HG02623 (cell line): ENCODE measurements at regions not wholly inside any gene's neighbourhood (a gene's known extent, or its start where the extent isn't known, plus 50 kb on each side); places are given as distances from the start of the nearest gene placed in this dataset.
"Not testable (repeated sequence)": the region's sequence is repeated elsewhere in the genome, so short reads cannot be mapped to it uniquely, and the experiment has no call there.

ENCODE experiments used
- ATAC-seq: cut with Tn5 transposase; IDR thresholded peaks from one replicate; pipeline ENCODE4 v1.9.1; 2021; ENCODE audit warnings: moderate library complexity; ENCODE audit not compliant: unreplicated experiment

DNA sequence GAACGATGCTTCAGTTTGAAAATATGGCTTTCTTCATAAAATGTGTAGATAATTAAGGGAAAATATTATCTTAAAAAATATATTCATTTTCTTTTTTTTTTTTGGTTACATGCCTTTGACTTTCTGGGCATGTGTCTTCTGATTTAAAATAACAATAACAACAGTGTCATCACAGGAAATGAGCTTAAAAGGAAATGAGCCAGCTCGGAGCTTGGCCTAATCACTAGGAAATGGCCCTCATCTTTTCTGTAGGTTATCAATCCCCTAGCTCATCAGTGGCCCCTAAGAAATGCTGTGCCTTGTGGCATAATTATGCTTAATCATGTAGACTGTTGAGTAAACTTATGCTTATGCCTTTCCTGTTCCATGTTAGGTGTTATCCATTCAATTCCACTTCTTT is 141.8 kb upstream of the FHL2 start:
- ATAC-seq, result no peak

DNA sequence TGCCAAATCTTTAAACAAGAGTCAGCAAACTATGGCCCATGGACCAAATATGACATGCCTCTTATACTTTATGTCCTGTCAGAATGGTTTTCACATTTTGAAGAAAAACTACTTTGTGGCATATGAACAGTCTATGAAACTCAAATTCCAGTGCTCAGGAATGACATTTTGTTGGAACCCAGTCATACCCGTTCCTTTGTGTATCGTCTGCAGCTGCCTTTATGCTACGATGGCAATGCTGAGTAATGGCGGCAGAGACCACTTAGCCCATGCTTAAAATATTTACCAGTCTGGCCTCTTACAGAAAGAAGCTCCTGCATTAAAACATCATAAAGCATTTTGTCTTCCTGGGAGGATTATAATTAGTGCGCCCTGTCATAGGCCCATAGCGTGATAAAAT is 140.5 kb upstream of the FHL2 start:
- ATAC-seq, result no peak

DNA sequence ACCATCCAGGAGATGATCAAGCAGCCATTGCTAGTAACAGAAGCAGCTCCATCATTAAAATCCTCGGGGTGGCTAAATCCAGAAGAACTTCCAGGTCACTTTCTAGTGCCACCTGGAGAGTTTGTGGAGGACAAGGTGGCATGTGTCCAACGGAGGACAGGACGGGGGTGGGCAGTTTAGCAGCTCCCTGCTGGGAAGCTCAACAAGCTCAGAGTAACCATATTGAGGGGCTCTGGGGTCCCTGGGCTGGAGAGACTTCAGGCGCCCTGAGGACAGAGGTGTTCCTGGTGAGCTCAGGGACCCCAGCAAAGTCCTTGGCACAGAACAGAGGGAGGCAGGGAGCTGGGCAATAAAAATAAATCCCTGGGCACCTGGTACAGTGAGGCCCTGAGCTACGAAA is 140.0 kb upstream of the FHL2 start:
- ATAC-seq, result no peak

DNA sequence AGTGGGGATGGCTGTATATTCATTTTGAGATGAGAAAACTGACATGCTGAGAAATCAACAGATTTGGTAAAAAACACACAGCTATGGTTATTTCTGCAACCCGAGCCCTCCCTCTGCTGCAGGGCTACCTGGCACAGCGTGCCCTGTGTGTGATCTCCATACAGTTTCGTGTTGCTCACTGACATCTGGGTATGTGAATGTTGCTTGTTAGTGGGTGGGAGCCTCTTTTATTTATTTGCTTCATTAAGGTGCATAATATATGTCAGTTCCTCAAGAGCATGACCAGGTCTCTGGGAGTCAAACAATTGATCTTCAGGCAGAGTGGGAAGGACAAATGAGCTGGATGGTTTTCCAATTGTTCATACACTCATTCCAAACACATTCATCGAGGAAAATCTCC is 139.1 kb upstream of the FHL2 start:
- no peak for ATAC-seq

DNA sequence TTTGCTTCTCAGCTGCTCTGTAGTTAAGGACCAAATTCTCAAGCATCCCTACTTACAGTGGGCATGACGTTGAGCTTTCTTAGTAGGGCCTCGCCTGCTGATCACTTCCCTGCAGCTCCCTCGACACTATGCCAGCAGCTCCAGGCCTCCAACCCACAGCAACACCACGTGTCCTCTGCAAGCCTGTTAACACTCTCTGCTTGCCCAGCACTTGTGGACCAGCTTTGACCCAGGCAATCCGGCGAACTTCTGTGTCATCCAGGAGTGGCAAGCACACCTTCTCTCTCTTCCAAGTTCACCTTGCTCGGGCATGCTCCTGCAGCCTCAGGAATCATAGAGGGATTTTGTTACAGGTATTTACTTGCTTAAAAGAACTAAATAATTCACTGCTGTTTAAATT is 138.6 kb upstream of the FHL2 start:
- ATAC-seq, result no peak

DNA sequence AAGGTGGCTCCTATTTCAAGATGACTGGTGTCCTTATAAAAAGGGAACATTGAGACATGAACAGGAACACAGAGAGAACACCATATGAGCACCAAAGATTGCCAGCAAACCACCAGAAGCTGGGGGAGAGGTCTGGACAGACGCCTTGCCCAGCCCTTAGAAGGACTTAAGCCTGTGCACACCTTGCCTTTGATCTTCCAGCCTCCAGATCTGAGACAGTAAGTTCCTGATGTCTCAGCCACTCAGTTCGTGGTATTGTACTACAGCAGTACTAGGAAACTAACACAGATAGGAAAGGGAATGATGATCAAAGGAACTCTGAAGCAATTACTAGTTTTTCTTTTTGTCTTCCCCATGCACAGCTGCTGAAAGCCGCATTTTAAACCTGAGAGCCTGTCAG is 137.3 kb upstream of the FHL2 start:
- no peak for ATAC-seq

DNA sequence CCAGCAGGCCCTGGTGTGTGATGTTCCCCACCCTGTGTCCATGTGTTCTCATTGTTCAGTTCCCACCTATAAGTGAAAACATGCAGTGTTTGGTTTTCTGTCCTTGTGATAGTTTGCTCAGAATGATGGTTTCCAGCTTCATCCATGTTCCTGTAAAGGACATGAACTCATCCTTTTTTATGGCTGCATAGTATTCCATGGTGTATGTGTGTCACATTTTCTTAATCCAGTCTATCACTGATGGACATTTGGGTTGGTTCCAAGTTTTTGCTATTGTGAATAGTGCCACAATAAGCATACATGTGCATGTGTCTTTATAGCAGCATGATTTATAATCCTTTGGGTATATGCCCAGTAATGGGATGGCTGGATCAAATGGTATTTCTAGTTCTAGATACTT is 130.4 kb upstream of the FHL2 start:
- not testable (repeated sequence) for ATAC-seq

DNA sequence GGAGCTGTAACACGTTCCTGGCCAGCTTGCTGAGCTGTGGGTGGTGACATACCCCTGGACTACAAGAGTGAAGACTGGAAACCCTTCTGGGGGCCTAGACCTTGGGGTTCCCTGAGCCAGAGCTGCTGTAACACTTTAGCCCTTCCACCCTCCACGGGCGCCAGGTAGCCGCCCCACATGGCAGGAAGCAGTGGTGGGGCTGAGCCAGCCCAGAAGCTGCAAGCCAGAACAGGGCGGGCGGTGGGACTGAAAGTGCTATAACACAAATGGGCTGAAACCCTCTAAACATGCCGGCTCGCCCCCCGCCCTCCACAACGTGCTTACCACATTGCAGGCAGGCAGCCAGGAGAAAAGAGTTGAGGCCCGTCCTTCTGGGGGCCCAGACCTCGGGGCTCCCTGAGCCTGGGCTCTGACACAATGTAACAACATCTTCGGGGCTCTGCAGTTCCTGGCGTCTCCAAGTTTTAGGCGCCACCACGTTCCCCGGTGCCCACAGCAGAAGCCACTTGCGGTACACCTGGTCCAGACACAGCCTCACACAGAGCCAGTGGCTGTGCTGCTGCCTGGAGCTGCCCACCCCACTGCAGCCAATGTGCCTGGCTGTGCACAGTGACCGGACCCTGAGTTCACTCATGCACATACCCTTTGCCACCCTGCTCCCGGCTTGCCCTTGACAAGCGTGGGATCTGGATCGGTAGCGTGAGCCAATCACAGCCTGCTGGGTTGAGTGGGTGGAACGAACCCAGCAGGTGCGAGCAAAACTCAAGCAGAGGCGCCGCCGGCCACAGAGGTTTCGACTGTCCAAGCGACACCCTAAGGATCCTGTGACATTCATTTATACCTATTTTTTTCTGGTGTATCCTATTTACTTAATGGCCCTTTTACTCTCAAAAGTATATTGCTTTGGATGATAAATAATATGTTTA is 127.4 kb upstream of the FHL2 start:
- no peak for ATAC-seq

DNA sequence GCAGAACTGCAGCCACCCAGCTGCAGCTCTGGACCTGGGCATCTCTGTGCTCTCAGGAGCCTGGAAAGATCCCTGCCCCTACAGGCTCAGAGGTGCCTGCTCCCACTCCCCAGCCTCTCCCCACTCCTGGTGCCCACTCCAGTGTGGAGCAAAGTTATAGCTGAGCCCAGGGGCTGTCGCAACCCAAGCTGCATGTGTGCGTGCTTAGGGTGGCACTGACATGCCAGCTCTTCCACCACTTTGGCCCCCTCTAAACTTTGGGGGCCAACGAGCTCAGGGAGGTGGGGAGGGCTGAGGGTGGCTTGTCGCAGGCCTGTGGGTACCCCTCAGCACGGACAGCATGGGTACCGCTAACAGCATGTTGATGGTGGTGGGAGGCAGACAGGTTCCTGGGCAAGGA is 126.3 kb upstream of the FHL2 start:
- ATAC-seq, result no peak

DNA sequence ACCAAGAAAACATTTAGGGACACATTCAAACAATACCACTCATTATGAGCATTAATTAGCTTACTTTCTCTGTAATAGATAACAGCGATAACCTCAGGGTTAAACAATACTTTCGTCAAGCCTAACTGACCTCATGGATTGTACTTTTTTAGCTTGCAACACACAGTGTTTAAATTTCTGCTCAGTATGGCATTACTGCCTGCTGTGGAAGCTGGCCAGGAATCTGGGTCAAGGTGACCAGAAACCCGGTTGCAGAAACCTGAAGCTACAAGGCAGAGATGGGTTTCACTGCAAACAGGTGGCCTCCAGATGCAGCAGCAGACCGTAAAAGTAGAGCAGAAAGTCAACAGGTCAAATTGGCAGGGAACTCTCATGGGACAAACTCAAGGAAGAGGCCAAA is 123.8 kb upstream of the FHL2 start:
- no peak for ATAC-seq

DNA sequence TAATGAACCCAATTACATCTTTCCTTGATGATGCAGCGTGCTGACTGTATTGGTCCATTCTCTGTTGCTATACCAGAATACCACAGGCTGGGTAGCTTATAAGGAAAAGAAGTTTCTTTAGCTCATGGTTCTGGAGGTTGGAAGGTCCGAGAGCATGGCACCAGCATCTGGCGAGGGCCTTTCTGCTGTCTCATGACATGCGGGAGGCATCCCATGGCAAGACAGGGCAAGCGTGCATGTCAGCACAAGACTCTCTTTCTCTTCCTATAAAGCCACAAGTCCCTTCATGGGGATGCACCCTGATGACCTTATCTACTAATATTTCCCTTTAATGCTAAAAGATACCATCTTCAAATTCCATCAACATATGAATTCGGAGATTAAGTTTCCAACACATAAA is 122.8 kb upstream of the FHL2 start:
- no peak for ATAC-seq

DNA sequence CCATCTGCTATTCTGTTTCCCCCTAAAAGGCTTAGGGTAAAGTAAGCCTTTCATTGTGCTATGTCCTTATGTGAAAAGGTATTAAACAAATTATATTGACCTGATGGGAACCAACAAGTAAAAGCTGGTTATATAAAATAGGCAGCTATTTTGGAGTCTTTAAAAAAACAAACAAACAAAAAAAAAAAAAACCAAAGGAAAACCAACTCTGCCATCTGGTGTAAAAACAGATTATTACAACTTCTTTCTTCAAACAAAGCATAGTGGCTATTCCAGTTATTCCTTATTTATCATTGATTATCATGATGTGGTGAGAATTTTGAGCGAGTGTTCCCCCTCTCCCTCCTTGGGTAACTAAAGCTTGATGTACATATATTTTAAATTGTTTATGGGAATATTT is 122.3 kb upstream of the FHL2 start:
- no peak for ATAC-seq

DNA sequence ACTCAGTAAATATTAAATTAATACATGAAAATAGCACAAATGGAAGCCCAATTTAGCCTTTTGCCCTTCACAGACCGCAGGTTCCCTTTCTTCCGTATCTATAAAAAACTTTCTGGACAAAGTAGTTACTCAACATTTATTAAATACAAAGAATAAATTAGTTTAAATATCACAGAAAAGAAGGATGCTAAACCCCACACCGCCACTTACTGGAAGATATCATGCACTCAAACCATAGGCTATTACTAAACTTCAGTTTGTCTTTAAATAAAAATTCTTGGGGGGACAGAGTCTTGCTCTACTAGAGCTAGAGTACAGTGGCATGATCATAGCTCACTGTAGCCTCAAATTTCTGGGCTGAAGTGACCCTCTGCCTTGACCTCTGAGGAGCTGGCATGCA is 120.7 kb upstream of the FHL2 start:
- no peak for ATAC-seq

DNA sequence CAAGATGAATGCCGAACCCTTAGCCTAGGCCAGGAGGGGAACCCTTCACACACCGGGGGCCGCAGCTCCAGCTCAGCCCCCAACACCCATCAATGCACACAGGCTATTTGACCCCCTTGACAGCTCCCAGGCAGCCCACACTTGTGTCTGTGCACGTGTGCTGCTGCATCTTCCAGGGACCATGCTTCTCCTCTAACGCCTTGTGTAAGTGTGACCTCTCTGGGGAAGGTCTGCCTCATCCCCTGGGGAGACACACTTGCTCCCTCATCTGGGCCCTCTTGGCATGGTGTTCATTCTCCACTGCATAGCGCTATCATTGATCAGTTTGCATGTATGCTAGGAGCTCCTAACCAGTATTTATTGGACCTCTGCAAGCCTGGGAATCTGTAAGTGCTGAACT is 120.0 kb upstream of the FHL2 start:
- ATAC-seq, result no peak

DNA sequence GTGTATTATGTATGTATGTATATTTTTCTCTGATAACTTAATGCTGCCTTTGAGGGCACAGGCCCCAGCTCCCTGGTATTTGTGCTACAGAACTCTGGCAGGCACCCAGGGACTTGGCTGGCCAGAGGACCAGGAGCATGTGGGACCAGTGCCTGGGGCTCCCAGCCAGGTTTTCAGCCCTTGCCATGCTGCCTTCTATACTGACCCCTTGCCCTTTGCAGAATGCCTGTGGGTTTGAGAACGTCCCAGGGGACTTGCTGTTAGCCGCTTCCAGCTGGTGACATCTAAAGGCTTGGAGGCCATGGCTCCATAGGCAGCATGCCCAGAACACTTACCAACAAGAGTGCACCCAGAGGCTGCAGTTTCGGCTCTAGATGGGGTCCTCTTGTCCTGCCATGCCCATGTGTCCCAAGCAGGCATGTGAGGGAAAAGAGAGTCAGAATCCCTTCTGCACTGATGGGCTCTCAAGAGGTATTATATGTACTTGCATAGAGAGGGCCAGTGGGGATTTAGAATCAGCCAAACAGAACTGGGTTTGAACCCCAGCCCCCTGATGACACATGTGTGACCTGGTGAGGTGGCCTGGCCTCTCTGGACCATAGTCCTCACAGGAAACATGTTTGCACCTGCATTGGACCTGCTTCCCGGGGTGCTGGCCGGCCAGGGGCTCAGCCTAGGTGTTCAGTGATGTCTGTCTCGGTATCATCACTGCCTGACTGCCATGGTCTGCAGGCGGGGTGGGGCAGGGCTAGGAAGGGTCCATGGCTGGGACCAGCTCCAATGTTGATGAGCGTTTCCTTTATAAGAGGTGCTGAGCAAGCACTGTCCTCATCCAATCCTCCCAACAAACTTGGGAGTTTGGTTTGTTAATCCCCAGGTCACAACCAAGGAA is 119.2 kb upstream of the FHL2 start:
- no peak for ATAC-seq

DNA sequence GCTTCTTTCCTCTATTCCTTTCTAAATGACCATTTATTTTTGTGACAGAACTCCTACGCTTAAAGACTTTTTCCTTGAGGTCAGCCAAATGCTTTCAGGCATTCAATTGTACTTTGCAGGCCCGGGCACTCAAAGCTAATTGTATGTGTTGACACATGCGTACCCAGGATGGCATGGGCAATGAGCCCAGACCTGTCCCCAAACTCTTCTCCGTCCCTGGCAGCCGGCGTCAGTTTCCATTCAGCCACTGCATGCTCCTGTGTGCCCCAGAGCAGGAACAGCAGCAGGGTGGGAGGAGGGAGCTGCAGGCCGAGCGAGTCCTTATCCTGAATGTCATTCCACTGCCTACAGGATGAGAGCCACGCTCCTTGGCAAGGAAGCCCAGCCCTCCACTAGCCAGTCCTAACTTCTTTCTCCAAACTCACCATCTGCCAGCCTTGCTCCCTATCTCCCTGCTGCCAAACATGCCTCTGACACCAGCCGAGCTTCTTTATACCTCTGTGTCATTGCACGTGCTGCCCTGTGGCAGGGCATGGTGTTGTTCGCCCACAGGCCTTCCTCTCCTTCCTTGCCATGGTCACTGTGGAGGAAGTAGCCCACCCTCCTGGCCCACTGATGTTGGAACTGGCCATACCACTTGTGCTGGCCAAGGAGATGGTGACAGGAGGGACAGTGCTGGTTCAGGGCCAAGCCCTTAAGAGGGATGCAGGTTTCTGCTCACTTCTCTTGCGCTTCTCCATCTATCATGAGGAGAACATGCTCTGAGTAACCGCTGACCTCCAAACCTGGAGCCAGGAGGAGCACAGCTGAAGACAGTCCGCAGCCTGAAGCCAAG is 116.9 kb upstream of the FHL2 start:
- no peak for ATAC-seq

DNA sequence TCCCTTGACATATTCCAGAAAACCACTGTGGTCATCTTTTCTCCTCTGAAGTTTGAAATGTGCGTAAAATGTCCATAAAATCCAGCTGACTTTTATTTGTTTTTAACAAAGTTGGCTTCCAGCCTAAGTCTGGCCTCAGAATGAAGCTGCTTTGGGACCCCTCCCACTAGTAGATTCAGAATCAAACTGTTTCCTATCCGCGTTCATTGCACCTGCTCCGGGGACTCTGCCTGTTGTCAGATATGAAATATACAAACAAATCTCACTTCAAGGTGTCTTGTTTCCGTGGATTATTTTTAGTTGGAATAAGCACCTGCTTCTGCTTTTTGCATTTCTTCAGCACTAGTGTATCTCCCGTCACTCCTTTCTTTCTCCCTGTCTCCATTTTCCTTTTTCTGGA is 115.7 kb upstream of the FHL2 start:
- no peak for ATAC-seq

DNA sequence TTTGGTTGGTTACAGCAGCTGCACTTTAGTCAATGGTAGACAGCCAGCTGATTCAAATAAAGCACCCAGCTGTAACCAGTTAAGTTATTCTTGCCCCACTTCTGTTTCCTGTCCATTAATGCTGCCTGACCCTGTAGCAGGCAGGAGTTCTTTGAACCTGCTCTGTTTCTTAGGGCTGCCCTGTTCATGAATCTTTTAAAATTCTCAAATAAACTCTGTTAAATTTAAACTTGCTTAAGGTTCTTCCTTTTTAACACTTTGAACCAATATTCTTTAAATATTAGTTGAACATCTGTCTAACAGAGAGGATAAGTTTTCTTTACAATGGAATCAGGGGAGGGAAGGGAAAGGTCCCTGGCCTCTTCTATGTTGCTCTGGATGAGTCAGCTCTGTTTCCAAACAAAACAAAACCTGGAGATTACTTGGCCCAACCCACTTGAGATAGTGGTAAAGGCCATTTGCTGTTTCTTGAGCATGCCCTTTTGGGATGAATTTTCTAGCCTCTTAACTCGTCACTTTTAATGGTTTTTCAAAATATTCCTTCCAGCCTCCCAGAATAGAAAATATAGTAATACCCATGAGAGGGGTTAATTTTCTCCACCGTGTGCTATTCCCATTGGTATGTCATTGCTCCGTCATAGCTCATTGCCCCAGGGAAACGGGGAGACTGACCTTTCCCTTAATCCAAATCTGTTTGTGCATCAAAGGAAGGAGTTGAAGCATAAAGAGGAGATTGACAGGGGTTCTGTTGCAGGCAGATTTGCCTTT is 112.1 kb upstream of the FHL2 start:
- ATAC-seq, result no peak

DNA sequence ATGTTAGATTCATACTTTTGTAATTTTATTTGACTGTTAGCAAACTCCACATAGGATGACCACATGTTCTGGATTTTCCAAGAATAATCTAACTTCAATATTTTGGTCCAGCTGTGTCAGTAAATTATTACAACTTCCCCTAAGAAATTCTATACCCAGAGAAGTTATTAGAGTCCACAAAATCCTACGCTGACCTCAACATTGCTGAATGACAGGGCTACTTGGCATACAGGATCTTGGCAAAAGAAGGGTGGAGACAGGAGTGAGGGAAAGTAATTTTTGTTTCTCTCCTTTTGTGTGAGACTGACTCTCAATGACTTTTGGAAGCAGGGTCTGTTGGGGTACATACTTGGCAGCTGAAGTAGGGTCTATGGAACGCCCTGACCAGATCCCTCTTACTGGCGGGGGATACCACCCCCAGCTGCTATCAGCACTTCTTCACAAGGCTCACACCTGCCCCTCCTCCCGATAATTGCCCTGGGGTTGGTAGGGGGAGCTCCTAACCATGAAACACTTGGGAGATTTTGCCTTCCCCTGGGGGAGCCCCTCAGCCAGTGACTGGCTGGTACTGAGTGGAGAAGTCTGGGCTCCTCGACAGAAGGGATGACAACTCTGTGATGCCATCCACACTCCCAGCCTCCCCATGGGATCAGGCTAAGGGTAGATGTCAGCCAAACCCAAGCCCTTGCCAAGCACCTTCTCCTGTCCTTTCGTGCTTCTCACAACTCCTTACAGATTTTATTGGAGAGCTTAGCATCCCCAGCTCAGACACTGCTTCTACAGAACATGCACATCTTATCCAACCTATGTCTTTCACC is 110.6 kb upstream of the FHL2 start:
- no peak for ATAC-seq

DNA sequence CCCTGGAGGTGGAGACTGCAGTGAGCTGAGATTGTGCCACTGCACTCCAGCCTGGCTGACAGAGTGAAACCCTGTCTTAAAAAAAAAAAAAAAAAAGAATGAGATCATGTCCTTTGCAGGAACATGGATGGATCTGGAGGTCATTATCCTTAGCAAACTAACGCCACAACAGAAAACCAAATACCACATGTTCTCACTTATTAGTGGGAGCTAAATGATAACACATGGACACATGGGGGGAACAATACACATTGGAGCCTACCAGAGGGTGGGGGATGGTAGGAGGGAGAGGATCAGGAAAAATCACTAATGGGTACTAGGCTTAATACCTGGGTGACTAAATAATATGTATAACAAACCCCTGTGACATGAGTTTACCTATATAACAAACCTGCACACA is 108.0 kb upstream of the FHL2 start:
- ATAC-seq, result not testable (repeated sequence)
